ENCODE measurements at regions not wholly inside any gene's neighbourhood (a gene's known extent, or its start where the extent isn't known, plus 50 kb on each side); places are given as distances from the start of the nearest gene placed in this dataset.
"Not testable (repeated sequence)": the region's sequence is repeated elsewhere in the genome, so short reads cannot be mapped to it uniquely, and the experiment has no call there.

DNA sequence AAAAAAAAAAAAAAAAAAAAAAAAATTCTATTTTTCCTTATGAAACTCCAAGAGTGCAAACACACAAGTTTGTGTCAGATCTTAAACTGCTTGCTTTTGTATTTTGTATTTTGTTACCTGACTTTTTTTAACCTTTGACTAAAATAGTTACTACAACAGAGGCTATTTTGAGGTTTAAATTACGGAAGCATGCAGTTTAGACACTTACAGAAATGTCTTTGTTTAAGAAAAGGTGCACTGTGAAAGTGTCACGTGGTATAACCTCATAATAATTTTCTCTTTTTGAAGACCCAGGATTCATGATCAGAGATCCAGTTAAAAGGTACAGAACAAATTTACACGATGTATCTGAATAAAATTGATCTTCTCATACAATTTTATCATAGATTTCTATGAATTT lies 152.4 kb downstream of the SPIN4 start:
- not testable (repeated sequence) for H3K4me3 ChIP-seq (ENCODE audit: low read length); DNase-seq (ENCODE audit: low read depth, low spot score)

DNA sequence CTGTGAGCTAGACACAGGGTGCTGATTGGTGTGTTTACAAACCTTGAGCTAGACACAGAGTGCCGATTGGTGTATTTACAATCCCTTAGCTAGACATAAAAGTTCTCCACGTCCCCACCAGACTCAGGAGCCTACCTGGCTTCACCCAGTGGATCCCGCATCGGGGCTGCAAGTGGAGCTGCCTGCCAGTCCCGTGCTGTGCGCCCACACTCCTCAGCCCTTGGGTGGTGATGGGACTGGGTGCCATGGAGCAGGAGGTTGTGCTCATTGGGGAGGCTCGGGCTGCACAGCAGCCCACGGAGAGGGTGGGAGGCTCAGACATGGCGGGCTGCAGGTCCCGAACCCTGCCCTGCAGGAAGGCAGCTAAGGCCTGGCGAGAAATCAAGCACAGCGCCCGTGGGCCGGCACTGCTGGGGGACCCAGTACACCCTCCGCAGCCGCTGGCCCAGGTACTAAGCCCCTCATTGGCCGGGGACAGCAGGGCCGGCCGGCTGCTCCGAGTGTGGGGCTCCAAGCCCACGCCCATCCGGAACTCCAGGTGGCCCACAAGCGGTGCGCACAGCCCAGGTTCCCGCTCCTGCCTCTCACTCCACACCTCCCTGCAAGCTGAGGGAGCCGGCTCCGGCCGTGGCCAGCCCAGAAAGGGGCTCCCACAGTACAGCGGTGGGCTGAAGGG lies 158.6 kb downstream of the SPIN4 start:
- not testable (repeated sequence) for H3K4me3 ChIP-seq (ENCODE audit: low read length); DNase-seq (ENCODE audit: low read depth, low spot score)

DNA sequence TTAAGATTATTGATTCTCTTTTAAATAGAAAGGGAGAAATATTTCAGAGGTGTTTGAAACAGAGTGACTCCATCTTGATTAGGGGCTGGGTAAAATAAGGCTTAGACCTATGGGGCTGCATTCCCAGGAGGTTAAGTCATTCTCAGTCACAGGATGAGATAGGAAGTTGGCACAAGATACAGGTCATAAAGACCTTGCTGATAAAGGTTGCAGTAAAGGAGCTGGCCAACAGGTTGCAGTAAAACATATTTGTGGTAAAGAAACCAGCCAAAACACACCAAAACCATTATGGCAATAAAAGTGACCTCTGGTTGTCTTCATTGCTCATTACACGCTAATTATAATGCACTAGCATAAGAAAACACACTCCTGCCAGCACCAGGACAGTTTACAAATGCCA lies 165.0 kb downstream of the SPIN4 start:
- no peak for DNase-seq (ENCODE audit: low read depth, low spot score)
- H3K4me3 ChIP-seq (ENCODE audit: low read length): no peak overlapping the region

DNA sequence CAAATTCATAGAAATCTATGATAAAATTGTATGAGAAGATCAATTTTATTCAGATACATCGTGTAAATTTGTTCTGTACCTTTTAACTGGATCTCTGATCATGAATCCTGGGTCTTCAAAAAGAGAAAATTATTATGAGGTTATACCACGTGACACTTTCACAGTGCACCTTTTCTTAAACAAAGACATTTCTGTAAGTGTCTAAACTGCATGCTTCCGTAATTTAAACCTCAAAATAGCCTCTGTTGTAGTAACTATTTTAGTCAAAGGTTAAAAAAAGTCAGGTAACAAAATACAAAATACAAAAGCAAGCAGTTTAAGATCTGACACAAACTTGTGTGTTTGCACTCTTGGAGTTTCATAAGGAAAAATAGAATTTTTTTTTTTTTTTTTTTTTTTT lies 171.3 kb downstream of the SPIN4 start:
- DNase-seq (ENCODE audit: low read depth, low spot score); H3K4me3 ChIP-seq (ENCODE audit: low read length): not testable (repeated sequence)

DNA sequence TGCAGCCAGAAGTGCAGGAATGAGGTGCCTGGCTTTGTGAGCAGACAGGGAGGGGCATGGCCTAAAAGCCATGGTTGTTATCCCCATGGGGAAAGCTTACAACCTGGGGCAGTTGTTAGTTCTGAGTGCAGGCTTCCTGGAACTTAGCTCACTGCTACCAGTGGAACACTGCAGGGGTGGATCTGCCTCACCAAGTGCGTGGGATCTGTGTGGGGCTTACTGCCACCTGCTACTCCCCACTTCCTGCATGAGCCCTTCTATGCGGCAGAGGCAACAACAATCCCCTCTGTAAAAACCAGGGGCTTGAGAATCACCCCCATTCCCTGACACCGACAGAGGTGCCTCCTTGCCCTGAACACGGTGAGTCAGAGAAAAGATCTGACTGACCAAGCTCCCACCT lies 174.6 kb downstream of the SPIN4 start:
- not testable (repeated sequence) for H3K4me3 ChIP-seq (ENCODE audit: low read length); DNase-seq (ENCODE audit: low read depth, low spot score)

DNA sequence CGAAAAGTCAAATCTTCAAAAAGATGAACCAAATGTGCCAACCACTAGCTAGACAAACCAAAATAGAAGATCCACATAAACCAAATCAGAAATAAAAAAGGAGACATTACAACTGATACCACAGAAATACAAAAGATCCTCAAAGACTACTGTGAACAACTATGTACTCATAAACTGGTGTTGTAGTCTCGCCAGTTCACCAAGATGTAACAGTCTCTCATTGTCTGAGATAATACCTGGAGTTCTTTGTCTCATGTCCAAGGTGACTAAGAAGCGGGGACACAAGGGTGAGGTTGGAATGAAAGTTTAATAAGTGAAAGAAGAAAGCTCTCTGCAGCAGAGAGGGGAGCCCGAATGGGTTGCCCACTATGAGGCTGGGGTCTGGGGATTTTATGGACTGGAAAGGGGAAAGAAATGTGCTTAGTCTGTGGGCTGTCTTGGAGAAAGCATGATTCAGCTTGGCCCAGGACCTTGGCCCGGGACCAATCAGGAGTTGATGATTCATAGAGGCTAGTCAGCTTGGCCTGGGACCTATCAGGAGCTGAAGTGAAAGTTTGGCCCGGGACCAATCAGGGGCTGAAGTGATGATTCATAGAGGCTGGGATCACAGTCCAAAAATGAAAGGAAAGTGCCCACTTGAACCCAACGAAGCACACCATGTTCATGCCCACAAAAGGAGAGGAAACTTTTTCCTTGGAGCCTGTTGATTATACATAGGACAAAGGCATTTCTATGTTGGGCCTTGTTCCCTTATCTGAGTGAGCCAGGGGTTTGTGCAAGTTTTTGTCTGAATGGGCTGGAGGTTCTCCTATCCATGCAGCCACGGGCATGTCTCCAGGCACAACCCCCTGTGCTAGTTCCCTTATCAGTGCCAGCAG lies 177.1 kb downstream of the SPIN4 start:
- not testable (repeated sequence) for DNase-seq (ENCODE audit: low read depth, low spot score); H3K4me3 ChIP-seq (ENCODE audit: low read length)

DNA sequence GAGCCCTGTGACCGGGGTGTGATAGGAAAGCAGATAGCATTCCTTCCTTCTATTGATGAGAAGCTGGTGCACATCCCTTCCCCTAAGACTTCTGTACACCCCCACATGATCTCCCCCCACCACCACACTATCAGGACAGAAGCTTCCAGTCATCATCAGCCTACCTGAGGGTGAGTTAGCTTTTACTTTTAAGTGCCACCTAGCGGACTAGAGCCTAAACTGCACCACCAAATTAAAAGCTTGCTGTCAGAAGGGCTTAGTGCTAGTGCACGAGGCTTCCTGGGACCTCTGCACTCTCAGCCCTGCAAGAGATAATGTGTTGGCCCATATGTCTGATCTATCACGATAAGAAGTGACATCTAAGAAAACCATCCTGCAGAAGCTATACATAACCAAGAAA lies 181.7 kb downstream of the SPIN4 start:
- DNase-seq (ENCODE audit: low read depth, low spot score); H3K4me3 ChIP-seq (ENCODE audit: low read length): not testable (repeated sequence)

DNA sequence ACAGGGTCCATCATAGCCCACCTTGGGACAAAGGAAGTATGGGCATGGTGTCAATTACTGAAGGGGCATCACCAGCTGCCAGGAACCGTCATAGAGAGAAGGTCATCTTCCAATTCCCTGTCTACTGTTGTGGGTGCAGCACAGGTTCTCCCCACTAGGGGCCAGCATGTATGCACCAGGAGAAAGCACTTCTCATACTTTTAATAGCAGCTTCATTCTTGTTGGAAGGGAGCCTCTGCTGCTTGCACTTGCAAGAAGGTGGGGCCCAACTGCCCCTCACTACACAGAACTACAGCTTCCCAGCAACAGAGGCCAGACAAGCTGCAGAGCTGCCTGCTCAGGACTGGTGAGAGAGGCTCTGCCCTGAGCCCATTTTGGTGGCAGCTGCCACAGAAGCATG lies 182.2 kb downstream of the SPIN4 start:
- not testable (repeated sequence) for H3K4me3 ChIP-seq (ENCODE audit: low read length); DNase-seq (ENCODE audit: low read depth, low spot score)

DNA sequence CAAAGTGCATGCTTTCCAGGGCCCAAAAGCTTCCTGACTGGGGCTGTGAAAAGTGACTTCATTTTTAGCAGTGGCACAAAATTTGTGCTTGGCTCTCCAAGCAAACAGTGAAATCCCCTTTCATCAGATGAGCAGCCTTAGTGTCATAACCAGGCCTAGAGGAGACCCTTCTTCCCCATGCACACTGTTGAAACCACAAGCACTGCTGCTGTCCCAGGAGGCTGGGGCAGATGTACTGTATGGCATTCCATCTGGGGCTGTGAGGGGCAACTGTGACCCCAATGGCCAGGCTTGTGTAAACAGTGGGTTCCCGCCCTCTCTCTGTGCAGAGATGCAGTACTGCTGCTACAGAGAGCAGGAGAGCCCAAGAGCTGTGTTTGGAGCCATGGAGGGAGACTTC lies 184.1 kb downstream of the SPIN4 start:
- not testable (repeated sequence) for DNase-seq (ENCODE audit: low read depth, low spot score); H3K4me3 ChIP-seq (ENCODE audit: low read length)

DNA sequence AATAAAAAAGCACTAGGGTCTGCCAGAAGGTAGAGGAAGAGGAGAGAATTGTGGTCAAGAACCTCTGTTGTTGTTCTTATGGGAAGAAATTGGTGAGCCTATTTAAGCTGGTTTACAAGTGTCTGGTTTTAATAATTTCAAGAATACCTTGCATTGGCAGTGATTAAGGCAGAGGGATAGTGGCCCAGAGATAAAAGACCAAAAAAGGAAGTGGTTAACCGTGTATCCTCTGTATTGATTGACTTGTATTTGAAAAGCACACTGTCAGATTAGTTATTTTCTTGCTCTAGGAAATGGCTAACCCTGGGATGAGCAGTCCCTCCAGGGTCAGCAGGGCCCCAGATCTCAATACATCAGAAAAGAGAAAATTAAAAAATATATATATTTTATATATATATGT lies 190.1 kb downstream of the SPIN4 start:
- not testable (repeated sequence) for DNase-seq (ENCODE audit: low read depth, low spot score); H3K4me3 ChIP-seq (ENCODE audit: low read length)

DNA sequence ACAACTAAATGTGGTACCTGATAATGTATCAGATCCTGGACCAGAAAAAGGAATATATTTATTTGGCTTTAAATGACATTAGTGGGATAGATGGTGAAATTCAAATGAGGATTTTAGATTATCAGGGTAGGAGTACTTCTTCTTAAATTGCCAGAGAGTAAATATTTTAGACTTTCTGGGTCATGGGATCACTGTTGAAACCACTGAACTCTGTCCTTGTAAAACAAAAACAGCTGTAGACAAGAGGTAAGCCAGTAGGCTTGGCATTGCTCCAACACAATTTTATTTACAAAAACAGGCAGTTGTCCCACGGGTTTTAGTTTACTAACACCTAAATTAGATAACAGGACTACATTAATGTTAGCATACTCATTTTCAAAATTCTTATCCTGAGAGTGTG lies 190.8 kb downstream of the SPIN4 start:
- H3K4me3 ChIP-seq (ENCODE audit: low read length): not testable (repeated sequence)

DNA sequence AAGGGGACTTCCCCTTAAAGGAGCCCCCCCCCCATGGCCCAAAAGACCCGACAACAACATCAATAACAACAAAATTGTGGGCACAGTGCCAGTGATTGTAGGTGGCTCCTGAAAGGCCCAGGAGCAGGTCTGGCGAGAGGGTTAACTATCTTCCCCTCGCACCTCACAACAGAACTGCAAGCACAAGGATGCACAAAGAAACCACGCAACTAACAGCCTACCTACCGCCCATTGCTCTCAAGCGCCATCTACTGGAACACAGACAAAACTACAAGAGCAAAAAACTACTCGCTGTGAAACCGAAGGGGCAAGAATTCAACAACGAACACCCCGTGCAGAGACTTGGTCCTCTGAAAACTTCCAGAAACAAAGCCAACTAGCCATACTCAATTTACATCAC lies 205.6 kb downstream of the SPIN4 start:
- H3K4me3 ChIP-seq (ENCODE audit: low read length); DNase-seq (ENCODE audit: low read depth, low spot score): not testable (repeated sequence)

More for the DNA sequence above, 190.8 kb downstream of the SPIN4 start:
- DNase-seq (ENCODE audit: low read depth, low spot score): not testable (repeated sequence)

DNA sequence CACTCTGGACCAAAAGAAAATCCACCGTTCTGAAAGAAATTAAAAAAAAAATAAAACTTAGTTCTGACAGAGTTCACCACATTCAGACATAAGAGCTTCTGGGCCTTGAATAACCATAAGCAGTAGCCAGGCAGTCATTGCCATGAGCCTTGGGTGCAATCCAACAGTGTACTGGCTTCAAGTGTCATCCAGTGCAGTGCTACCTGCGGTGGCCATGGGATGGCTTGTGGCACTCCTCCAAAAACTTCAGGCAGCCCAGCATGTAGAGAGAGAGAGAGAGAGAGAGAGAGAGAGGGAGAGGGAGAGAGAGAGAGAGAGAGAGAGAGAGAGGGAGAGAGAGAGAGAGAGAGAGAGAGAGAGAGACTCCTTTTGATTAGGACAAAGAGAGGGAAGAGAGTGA lies 208.5 kb downstream of the SPIN4 start:
- H3K4me3 ChIP-seq (ENCODE audit: low read length): not testable (repeated sequence)

DNA sequence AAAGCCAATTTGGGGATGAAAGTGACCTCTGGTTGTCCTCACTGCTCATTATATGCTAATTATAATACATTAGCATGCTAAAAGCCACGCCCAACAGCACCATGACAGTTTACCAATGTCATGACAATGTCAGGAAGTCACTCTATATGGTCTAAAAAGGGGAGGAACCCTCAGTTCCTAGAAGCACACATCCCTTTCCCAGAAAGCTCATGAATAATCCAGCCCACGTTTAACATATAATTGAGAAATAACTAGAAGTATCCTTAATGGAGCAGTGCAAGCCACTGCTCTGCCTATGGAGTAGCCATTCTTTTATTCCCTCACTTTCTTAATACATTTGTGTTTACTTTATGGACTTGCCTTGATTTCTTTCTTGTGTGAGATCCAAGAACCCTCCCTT lies 215.3 kb downstream of the SPIN4 start:
- DNase-seq (ENCODE audit: low read depth, low spot score): not testable (repeated sequence)

More for the DNA sequence above, 208.5 kb downstream of the SPIN4 start:
- not testable (repeated sequence) for DNase-seq (ENCODE audit: low read depth, low spot score)

DNA sequence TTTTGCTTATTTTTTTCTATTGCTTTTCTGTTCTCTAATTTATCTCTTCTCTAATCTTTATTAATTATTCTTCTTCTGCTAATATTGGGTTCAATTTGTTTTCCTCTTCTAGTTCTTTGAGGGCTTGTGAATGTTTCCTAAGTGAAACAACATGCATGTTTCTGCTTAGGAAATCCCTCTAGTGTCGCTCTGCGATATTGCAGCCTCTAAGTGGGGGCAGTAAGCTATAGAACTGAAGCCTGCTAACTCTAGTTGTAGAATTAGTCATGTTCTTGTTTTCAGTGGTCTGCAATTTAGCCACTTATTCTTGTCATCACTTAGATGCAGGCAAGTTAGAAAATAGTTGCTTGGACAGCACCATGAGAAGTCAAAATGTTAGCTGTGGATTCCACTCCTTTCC lies 222.6 kb downstream of the SPIN4 start:
- no peak overlapping the region for H3K4me3 ChIP-seq (ENCODE audit: low read length)
- peak; percentile 32 for DNase-seq (ENCODE audit: low read depth, low spot score)

More for the DNA sequence above, 215.3 kb downstream of the SPIN4 start:
- H3K4me3 ChIP-seq (ENCODE audit: low read length): not testable (repeated sequence)

DNA sequence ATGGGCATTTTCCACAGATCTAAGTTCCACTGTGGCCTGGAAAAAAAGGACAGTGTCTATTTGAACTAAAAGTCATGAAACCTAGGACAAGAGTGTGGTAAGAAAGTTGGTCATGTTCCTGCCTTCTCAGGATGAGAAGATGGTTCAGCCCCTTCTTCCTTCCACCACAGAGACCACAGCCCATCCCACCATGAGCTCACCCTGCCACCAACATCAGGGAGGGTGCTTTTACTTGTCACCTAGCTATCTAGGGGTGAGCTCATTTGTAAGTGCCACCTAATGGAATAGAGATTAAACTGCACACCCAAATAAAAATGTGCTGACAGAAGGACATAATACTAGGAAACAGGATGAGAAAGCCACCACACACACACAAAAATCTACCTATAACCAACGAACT lies 235.9 kb downstream of the SPIN4 start:
- DNase-seq (ENCODE audit: low read depth, low spot score): peak; percentile 8
- H3K4me3 ChIP-seq (ENCODE audit: low read length): no peak overlapping the region

DNA sequence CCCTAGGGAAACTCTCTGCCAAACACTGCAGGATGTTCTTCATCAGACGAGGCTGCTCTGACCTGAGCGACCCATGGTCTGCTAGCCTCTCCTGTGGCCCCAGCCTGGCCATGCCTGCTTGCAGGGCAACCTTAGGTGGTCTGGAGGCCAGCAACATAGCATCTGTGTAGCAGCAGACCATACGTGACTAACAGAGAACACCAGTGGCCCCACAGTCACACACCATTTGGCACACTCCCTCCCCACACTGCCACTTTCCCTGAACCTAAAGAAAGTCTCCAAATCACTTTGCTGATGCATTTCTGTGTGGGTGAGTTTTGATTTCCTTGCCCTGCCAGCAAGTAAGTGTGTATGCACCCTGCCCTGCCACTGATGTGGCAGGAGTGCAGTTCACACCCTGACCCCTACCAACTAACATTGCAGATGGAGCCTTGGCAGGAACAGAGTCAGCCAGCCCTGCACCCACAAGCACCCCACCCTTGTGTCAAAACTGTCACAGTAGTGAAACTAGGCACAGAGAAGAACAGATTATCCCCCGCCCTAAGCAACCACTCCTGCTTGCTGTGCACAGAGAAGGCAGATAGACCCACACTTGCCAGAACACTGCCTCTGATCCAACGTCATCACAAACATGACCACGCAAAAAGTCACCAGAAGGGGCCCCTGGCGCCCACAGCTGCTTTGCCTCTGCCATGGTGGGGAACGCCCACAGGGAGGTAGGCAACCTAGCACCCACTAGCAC lies 249.1 kb downstream of the SPIN4 start:
- H3K4me3 ChIP-seq (ENCODE audit: low read length): no peak overlapping the region
- DNase-seq (ENCODE audit: low read depth, low spot score): no peak

DNA sequence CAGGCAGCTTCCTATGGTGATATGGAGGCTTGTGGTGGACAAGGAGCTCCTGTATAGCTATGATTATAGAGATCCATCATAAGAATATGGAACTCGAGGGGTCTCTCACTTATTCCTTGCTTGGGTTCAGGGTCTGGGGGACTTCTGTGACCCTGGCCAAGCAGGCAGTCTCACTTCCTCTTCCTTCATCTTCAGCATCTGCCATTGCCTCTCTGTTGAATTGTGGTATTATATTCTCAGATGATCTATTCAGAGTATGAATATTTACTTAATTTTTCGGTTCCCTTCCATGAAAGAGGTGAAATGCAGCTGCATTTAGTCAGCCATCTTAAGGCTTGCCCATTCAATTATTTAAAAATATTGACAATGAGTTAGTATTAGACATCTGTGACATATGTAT lies 292.9 kb downstream of the SPIN4 start:
- no peak overlapping the region for H3K4me3 ChIP-seq (ENCODE audit: low read length)
- no peak for DNase-seq (ENCODE audit: low read depth, low spot score)

DNA sequence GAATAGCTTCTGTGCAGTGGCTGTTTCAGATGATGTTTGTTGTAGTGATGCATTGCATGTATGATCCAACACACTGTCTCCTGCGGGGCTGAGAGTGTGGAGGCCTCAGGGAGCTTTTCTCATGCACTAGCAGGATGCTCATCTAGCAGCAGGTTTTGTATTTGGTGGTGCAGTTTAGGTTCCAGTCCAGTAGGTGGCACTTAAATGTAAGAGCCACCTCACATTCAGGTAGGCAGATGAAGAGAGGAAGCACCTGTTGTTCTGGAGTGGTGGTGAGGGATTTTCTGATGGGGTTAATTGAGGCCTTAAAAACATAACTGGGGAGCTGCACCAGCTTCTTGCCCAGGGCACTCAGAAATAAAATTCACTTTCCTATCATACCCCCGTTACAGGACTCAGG lies 300.9 kb downstream of the SPIN4 start:
- peak; percentile 38 for DNase-seq (ENCODE audit: low read depth, low spot score)
- no peak overlapping the region for H3K4me3 ChIP-seq (ENCODE audit: low read length)

DNA sequence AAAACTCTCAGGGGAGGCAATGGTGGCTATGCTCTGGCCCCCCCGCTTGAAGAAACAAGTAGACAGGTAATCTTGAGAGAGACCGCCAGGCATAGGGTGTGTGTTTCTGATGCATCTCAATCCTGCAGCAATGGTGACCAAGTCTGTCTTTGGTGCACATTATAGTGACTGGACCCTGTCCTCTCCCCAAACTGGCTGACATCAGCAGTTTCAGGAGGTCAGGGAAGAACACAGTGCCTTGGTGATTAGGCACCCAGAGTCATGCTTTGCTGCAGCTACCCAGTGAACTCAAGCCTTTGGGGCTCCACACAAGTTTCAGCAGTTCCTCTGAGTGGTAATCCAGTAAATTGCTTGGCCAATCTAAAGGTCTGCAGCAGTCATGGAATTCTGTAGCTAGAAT lies 318.3 kb downstream of the SPIN4 start:
- no peak for DNase-seq (ENCODE audit: low read depth, low spot score)
- no peak overlapping the region for H3K4me3 ChIP-seq (ENCODE audit: low read length)
